IMR-90 (cell line): ENCODE measurements at regions not wholly inside any gene's neighbourhood (a gene's known extent, or its start where the extent isn't known, plus 50 kb on each side); places are given as distances from the start of the nearest gene placed in this dataset.

Experiments used
- BHLHE40 ChIP-seq: fragments of 150-350 bp; IDR thresholded peaks from 2 replicates; pipeline ENCODE4 v1.6.1; 2016; ENCODE audit warnings: mild to moderate bottlenecking, low read depth, low read length
- CTCF ChIP-seq: conservative IDR thresholded peaks from 2 replicates; pipeline ENCODE4 v1.5.1; 2012; ENCODE audit warnings: mild to moderate bottlenecking, low read depth, low read length, improper control_type of control experiment
- NFE2L2 ChIP-seq: fragments of 150-350 bp; IDR thresholded peaks from 2 replicates; pipeline ENCODE4 v1.6.1; 2016; ENCODE audit warnings: low read depth, mild to moderate bottlenecking, low read length
- POLR2A ChIP-seq: IDR thresholded peaks from 2 replicates; pipeline ENCODE4 v1.6.1; 2012; ENCODE audit warnings: mild to moderate bottlenecking, low read depth, low read length
- RAD21 ChIP-seq: IDR thresholded peaks from 2 replicates; pipeline ENCODE4 v1.6.1; 2012; ENCODE audit warnings: low read length, improper control_type of control experiment

- TF ChIP-seq CTCF (no peak), BHLHE40 (no peak), RAD21 (no peak), NFE2L2 (no peak), POLR2A (no peak)
Observed at GRCh38 chr13:28583651-28584091, 75.3 kb upstream of the POMP start.
